ENCODE measurements at regions not wholly inside any gene's neighbourhood (a gene's known extent, or its start where the extent isn't known, plus 50 kb on each side); places are given as distances from the start of the nearest gene placed in this dataset.

- no peaks in the 10 kb centered on the region for H3K4me1 ChIP-seq
- no peaks in the 10 kb centered on the region for H3K27me3 ChIP-seq (ENCODE audit: control insufficient read depth, insufficient read depth, low read length)
- no peak for TF ChIP-seq CTCF (IDR thresholded peaks at IDR 0.05)
- H2AFZ ChIP-seq, result no peak overlapping the region
- no peaks in the 10 kb centered on the region for H3K79me2 ChIP-seq
- H3K9me3 ChIP-seq (ENCODE audit: control insufficient read depth, low read length), result no peaks in the 10 kb centered on the region
- H3K4me2 ChIP-seq (ENCODE audit: low read length), result no peak overlapping the region
- H3K9ac ChIP-seq, result no peak overlapping the region
- no peak overlapping the region for H3K27ac ChIP-seq
- H3K4me3 ChIP-seq (ENCODE audit: low read depth, low read length), result no peak overlapping the region
- H3K36me3 ChIP-seq (ENCODE audit: control insufficient read depth, insufficient read depth, low read length), result no peaks in the 10 kb centered on the region
Measured at GRCh38 chr11:119858288-119858687, 129.3 kb upstream of the NECTIN1 start.

- TF ChIP-seq CTCF (IDR thresholded peaks at IDR 0.05), result no peak
- Histone ChIP-seq H3K27me3 (ENCODE audit: control insufficient read depth, insufficient read depth, low read length) (no peaks in the 10 kb centered on the region), H3K4me3 (ENCODE audit: low read depth, low read length) (no peak overlapping the region), H3K36me3 (ENCODE audit: control insufficient read depth, insufficient read depth, low read length) (no peaks in the 10 kb centered on the region), H3K9me3 (ENCODE audit: control insufficient read depth, low read length) (no peaks in the 10 kb centered on the region), H3K27ac (no peak overlapping the region), H3K79me2 (no peaks in the 10 kb centered on the region), H3K4me1 (no peaks in the 10 kb centered on the region), H3K4me2 (ENCODE audit: low read length) (no peak overlapping the region), H3K9ac (no peak overlapping the region), H2AFZ (no peak overlapping the region)
Measured at GRCh38 chr11:119856681-119857485, 127.9 kb upstream of the NECTIN1 start.

- Histone ChIP-seq H3K79me2 (no peaks in the 10 kb centered on the region), H3K9ac (no peak overlapping the region), H3K4me1 (no peaks in the 10 kb centered on the region), H3K27ac (no peak overlapping the region), H3K4me2 (ENCODE audit: low read length) (no peak overlapping the region), H3K9me3 (ENCODE audit: control insufficient read depth, low read length) (no peaks in the 10 kb centered on the region), H2AFZ (no peak overlapping the region), H3K4me3 (ENCODE audit: low read depth, low read length) (no peak overlapping the region), H3K36me3 (ENCODE audit: control insufficient read depth, insufficient read depth, low read length) (no peaks in the 10 kb centered on the region), H3K27me3 (ENCODE audit: control insufficient read depth, insufficient read depth, low read length) (no peaks in the 10 kb centered on the region)
- TF ChIP-seq CTCF (IDR thresholded peaks at IDR 0.05), result no peak
Measured at GRCh38 chr11:119855066-119855465, 126.1 kb upstream of the NECTIN1 start.

- Histone ChIP-seq H3K27me3 (ENCODE audit: control insufficient read depth, insufficient read depth, low read length) (no peaks in the 10 kb centered on the region), H2AFZ (no peak overlapping the region), H3K4me1 (no peaks in the 10 kb centered on the region), H3K79me2 (no peaks in the 10 kb centered on the region), H3K9me3 (ENCODE audit: control insufficient read depth, low read length) (no peaks in the 10 kb centered on the region), H3K4me2 (ENCODE audit: low read length) (no peak overlapping the region), H3K9ac (no peak overlapping the region), H3K27ac (no peak overlapping the region), H3K4me3 (ENCODE audit: low read depth, low read length) (no peak overlapping the region), H3K36me3 (ENCODE audit: control insufficient read depth, insufficient read depth, low read length) (no peaks in the 10 kb centered on the region)
- no peak for TF ChIP-seq CTCF (IDR thresholded peaks at IDR 0.05)
Measured at GRCh38 chr11:119854521-119854920, 125.5 kb upstream of the NECTIN1 start.

Measured in parathyroid adenoma (tissue), 2 donors.